Erythroblast (primary cell): ENCODE measurements at regions not wholly inside any gene's neighbourhood (a gene's known extent, or its start where the extent isn't known, plus 50 kb on each side); places are given as distances from the start of the nearest gene placed in this dataset.

ENCODE experiments used
- GATA1 ChIP-seq: IDR thresholded peaks from 2 replicates; pipeline ENCODE4 v1.6.1; 2011; ENCODE audit warnings: low read depth, mild to moderate bottlenecking, control low read depth, low read length, moderate library complexity
- POLR2A ChIP-seq: IDR thresholded peaks from 2 replicates; pipeline ENCODE4 v1.6.1; 2011; ENCODE audit warnings: mild to moderate bottlenecking, low read length

DNA sequence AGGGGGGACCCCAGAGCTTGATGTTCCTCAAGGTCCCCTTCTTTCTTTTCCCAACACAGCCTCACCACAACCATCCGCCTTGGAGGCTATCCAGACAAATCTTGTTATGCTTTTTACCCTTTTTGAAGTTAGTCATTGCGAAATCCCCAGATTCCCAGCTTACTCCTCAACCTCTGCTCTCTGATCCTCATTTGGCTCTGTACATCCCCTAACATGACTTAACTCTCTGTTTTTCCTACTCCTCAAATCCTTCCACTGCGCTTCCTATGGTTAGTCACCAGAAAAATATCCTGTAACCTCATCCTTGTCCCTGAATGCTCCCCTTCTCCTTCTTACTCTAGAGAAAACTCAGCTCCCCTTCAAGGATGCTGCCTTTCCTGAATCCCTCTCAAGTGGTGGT lies 189.1 kb upstream of the POU3F1 start:
- TF ChIP-seq POLR2A (no peak), GATA1 (no peak)
